H1 (cell line): ENCODE measurements at regions not wholly inside any gene's neighbourhood (a gene's known extent, or its start where the extent isn't known, plus 50 kb on each side); places are given as distances from the start of the nearest gene placed in this dataset.

Source experiments
- BCL11A ChIP-seq, 2 experiments: IDR thresholded peaks; one replicate each; pipeline ENCODE4 v1.6.1; 2011; ENCODE audit warnings: low read depth in 2 of 2, low read length in 2 of 2, mild to moderate bottlenecking in 2 of 2
- KDM5A ChIP-seq: fragments of 200-600 bp; IDR thresholded peaks from 2 replicates; pipeline ENCODE4 v1.7.1; 2012; ENCODE audit warnings: mild to moderate bottlenecking, low read length, inconsistent platforms, mixed read lengths
- NANOG ChIP-seq: IDR thresholded peaks from 2 replicates; pipeline ENCODE4 v1.6.1; 2011; ENCODE audit warnings: low read length, low read depth, mild to moderate bottlenecking, inconsistent platforms; ENCODE audit not compliant: insufficient read depth, poor library complexity, severe bottlenecking
- RAD21 ChIP-seq, 2 experiments: IDR thresholded peaks in 1 of 2; conservative IDR thresholded peaks in 1 of 2; 2 replicates each; pipeline ENCODE4 v1.6.1; 2011; ENCODE audit warnings: low read depth in 2 of 2, low read length in 2 of 2, improper control_type of control experiment in 1 of 2, inconsistent platforms in 1 of 2, mild to moderate bottlenecking in 1 of 2, moderate library complexity in 1 of 2
- SIN3A ChIP-seq, 2 experiments: IDR thresholded peaks in 1 of 2; conservative IDR thresholded peaks in 1 of 2; 2 replicates each; pipeline ENCODE4 v1.6.1; 2011 to 2012; ENCODE audit warnings: low read length in 2 of 2, improper control_type of control experiment in 1 of 2, low read depth in 1 of 2, mild to moderate bottlenecking in 1 of 2
- SP1 ChIP-seq: IDR thresholded peaks from 2 replicates; pipeline ENCODE4 v1.6.1; 2011; ENCODE audit warnings: low read depth, low read length

- TF ChIP-seq NANOG (no peak), BCL11A (IDR thresholded peaks at IDR 0.05; ENCODE audit: low read depth in 2 of 2, low read length in 2 of 2) (no peak), KDM5A (no peak), SP1 (no peak), SIN3A (conservative IDR thresholded peaks at IDR 0.05 in 1 of 2, IDR thresholded peaks at IDR 0.05 in 1 of 2; ENCODE audit: low read depth in 1 of 2, low read length in 2 of 2) (no peak), RAD21 (IDR thresholded peaks at IDR 0.05 in 1 of 2, conservative IDR thresholded peaks at IDR 0.05 in 1 of 2; ENCODE audit: low read depth in 2 of 2, low read length in 2 of 2) (no peak)
- TF ChIP-seq, all 59 proteins: peak for 0
Observed at GRCh38 chr18:78776706-78777285, 202.8 kb upstream of the SALL3 start (continued).
